ENCODE measurements at regions not wholly inside any gene's neighbourhood (a gene's known extent, or its start where the extent isn't known, plus 50 kb on each side); places are given as distances from the start of the nearest gene placed in this dataset.

DNA sequence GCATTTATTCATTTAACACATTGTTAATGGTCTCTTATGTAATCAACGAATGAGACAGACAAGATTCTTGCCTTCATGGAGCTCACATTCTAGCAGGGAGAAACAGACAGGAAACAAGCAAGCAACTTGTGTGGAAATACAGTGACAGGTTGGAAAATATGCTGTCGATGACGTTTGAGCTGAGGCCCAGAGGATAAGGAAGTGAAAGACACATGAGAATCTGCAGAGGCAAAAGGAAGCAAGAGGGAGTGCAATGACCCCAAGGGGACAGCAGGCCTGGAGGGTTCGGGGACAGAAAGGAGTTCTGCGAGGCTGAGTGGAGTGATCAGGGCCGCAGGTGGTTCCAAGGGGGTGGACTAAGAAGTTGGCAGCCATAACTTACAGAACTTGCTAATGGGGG, 60.6 kb upstream of the AKT3 start:
- no peak for DNase-seq

DNA sequence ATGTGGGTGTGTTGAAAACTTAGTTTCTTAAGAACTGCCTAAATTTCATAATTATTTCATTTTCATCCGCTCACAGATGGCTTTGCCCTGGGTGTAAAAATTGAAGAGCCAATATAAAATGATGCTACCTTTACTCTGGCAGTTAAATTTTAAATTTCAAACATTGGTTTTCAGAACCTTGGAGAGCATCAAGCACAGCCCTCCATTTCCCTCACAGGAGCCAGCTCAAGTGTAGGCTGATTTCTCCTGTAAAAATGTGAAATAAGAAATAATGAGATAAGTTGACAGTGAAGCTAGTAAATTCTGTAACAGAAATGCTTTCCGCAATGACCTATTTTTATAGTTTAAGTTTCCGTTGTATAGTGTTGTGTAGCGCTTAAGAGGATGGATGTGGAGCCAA, 53.9 kb upstream of the AKT3 start:
- DNase-seq: no peak

DNA sequence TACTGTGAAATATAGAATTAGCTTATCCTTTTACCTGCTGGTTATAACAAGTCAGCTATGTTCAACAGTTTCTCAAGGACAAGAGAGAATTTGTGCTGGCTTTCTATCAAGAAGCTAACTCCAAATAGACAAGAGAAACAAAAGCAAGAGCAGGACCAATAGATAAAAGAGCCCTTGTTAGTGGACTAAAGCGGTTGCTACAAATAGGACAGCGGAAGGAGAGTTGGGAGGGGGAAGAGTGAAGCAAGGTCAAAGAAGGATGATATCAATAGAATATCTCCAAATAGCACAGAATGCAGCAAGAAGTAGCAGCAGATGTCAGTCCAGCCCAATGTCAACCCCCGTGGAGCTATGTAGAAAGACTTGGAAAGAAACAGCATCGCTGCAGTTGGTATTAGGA, 53.0 kb upstream of the AKT3 start:
- no peak for DNase-seq

DNA sequence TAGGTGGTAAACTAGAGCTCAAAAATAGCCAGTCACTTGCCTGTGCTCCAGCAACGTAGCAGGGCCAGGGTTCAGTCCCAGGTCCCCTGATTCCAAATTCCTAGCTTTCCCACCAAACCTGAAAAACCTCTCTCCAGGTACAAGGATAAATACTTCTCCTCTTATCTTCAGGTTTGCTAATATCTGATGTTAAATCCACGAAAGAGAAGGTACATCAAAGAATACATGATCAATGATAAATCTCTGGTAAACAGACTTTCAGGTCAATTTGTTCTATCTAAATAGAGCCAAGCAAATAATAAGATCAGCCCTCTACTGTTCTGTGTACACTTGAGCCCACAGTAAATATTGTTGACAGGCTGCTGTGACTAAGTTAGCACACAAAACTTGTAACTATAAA, 52.1 kb upstream of the AKT3 start:
- no peak for DNase-seq
